Limb (tissue), 2 donors: ENCODE measurements at regions not wholly inside any gene's neighbourhood (a gene's known extent, or its start where the extent isn't known, plus 50 kb on each side); places are given as distances from the start of the nearest gene placed in this dataset.

ENCODE experiments used
- DNase-seq, 2 donors: peaks; one replicate each; pipeline ENCODE4 v3.0.0-alpha.2; 2016; ENCODE audit errors: extremely low spot score in 2 of 2

- DNase-seq = no peak
Observed at GRCh38 chr13:36551445-36551844, 119.2 kb downstream of the CCNA1 start.

GRCh38 chr13:36552334-36552733, 120.0 kb downstream of the CCNA1 start:
- no peak for DNase-seq

- no peak for DNase-seq
Observed at GRCh38 chr13:36553491-36553890, 120.3 kb upstream of the SERTM1 start.

GRCh38 chr13:36555151-36555986, 118.5 kb upstream of the SERTM1 start:
- no peak for DNase-seq

GRCh38 chr13:36559375-36559774, 114.4 kb upstream of the SERTM1 start:
- DNase-seq = no peak

GRCh38 chr13:36567485-36567884, 106.3 kb upstream of the SERTM1 start:
- no peak for DNase-seq

- no peak for DNase-seq
Observed at GRCh38 chr13:36570489-36570888, 103.3 kb upstream of the SERTM1 start.

- DNase-seq = no peak
Observed at GRCh38 chr13:36571444-36571843, 102.4 kb upstream of the SERTM1 start.

GRCh38 chr13:36582977-36583376, 90.8 kb upstream of the SERTM1 start:
- no peak for DNase-seq

GRCh38 chr13:36599641-36600040, 74.2 kb upstream of the SERTM1 start:
- DNase-seq = no peak

- DNase-seq = no peak
Observed at GRCh38 chr13:36601186-36601585, 72.6 kb upstream of the SERTM1 start.

GRCh38 chr13:36606060-36606459, 67.8 kb upstream of the SERTM1 start:
- DNase-seq = no peak

- no peak for DNase-seq
Observed at GRCh38 chr13:36608474-36608873, 65.3 kb upstream of the SERTM1 start.

- no peak for DNase-seq
Observed at GRCh38 chr13:36612230-36612629, 61.6 kb upstream of the SERTM1 start.

GRCh38 chr13:36616706-36617105, 57.1 kb upstream of the SERTM1 start:
- DNase-seq = no peak

GRCh38 chr13:36619535-36619934, 54.3 kb upstream of the SERTM1 start:
- DNase-seq = no peak
